PC-3 (cell line): ENCODE measurements at regions not wholly inside any gene's neighbourhood (a gene's known extent, or its start where the extent isn't known, plus 50 kb on each side); places are given as distances from the start of the nearest gene placed in this dataset.

Experiments used
- CTCF ChIP-seq: fragments of 300-600 bp; sonication (generic); conservative IDR thresholded peaks from 2 replicates; pipeline ENCODE4 v1.5.1; 2017; ENCODE audit warnings: antibody characterized with exemption, low read depth, mild to moderate bottlenecking, low read length
- EZH2 ChIP-seq: fragments of 300-600 bp; sonication (generic); IDR thresholded peaks from one replicate; pipeline ENCODE4 v1.6.1; 2017; ENCODE audit warnings: antibody characterized with exemption, mild to moderate bottlenecking, low read length; ENCODE audit not compliant: unreplicated experiment

GRCh38 chr18:68402784-68403183 lies 312.1 kb downstream of the TMX3 start:
- TF ChIP-seq CTCF (no peak), EZH2 (no peak)
